ENCODE measurements at regions not wholly inside any gene's neighbourhood (a gene's known extent, or its start where the extent isn't known, plus 50 kb on each side); places are given as distances from the start of the nearest gene placed in this dataset.

GRCh38 chr10:44755481-44755880 lies 155.7 kb upstream of the TMEM72 start:
- CTCF ChIA-PET, result no interaction called here
- POLR2A ChIA-PET, result no interaction called here
- H3K4me1 Mint-ChIP-seq, result no peaks in the 10 kb centered on the region
- intact Hi-C loops (cut with micrococcal nuclease), result no loop called here
- H3K36me3 Mint-ChIP-seq (ENCODE audit: low read depth), result no peaks in the 10 kb centered on the region
- ATAC-seq (ENCODE audit: low read depth) (no peak), DNase-seq (no peak)
- no peak overlapping the region for H3K4me3 Mint-ChIP-seq
- TF ChIP-seq CTCF (IDR thresholded peaks at IDR 0.05), result no peak
- H3K27ac Mint-ChIP-seq, result no peak overlapping the region
- peaks cover 2% of the 10 kb centered on the region for H3K9me3 Mint-ChIP-seq
- H3K27me3 Mint-ChIP-seq, result no peaks in the 10 kb centered on the region

GRCh38 chr10:44756216-44756615 lies 154.9 kb upstream of the TMEM72 start:
- DNase-seq (no peak), ATAC-seq (ENCODE audit: low read depth) (no peak)
- Mint-ChIP-seq H3K27ac (no peak overlapping the region), H3K4me1 (no peaks in the 10 kb centered on the region), H3K9me3 (peaks cover 2% of the 10 kb centered on the region), H3K4me3 (no peak overlapping the region), H3K36me3 (ENCODE audit: low read depth) (no peaks in the 10 kb centered on the region), H3K27me3 (no peaks in the 10 kb centered on the region)
- intact Hi-C loops (cut with micrococcal nuclease), result no loop called here
- ChIA-PET POLR2A (no interaction called here), CTCF (no interaction called here)
- no peak for TF ChIP-seq CTCF (IDR thresholded peaks at IDR 0.05)

- Mint-ChIP-seq H3K27ac (no peak overlapping the region), H3K36me3 (ENCODE audit: low read depth) (no peaks in the 10 kb centered on the region), H3K27me3 (no peaks in the 10 kb centered on the region), H3K4me3 (no peak overlapping the region), H3K9me3 (peaks cover 2% of the 10 kb centered on the region), H3K4me1 (no peaks in the 10 kb centered on the region)
- ChIA-PET POLR2A (no interaction called here), CTCF (no interaction called here)
- no peak for TF ChIP-seq CTCF (IDR thresholded peaks at IDR 0.05)
- ATAC-seq (ENCODE audit: low read depth) (no peak), DNase-seq (no peak)
- intact Hi-C loops (cut with micrococcal nuclease), result no loop called here
Observed at GRCh38 chr10:44757551-44758205, 153.5 kb upstream of the TMEM72 start.

GRCh38 chr10:44759122-44759521 lies 152.0 kb upstream of the TMEM72 start:
- POLR2A ChIA-PET, result no interaction called here

GRCh38 chr10:44760513-44760912 lies 150.6 kb upstream of the TMEM72 start:
- ATAC-seq (ENCODE audit: low read depth) (no peak), DNase-seq (no peak)
- Mint-ChIP-seq H3K9me3 (no peaks in the 10 kb centered on the region), H3K27me3 (no peaks in the 10 kb centered on the region), H3K4me1 (no peaks in the 10 kb centered on the region), H3K4me3 (no peak overlapping the region), H3K27ac (no peak overlapping the region), H3K36me3 (ENCODE audit: low read depth) (no peaks in the 10 kb centered on the region)
- ChIA-PET POLR2A (no interaction called here), CTCF (no interaction called here)
- intact Hi-C loops (cut with micrococcal nuclease), result no loop called here
- TF ChIP-seq CTCF (IDR thresholded peaks at IDR 0.05), result no peak

More at GRCh38 chr10:44759122-44759521, 152.0 kb upstream of the TMEM72 start:
- CTCF ChIA-PET, result no interaction called here
- no peaks in the 10 kb centered on the region for H3K36me3 Mint-ChIP-seq (ENCODE audit: low read depth)
- H3K4me3 Mint-ChIP-seq, result no peak overlapping the region
- no peak for ATAC-seq (ENCODE audit: low read depth)
- no peaks in the 10 kb centered on the region for H3K4me1 Mint-ChIP-seq
- no peak for TF ChIP-seq CTCF (IDR thresholded peaks at IDR 0.05)
- intact Hi-C loops (cut with micrococcal nuclease), result no loop called here
- H3K27me3 Mint-ChIP-seq, result no peaks in the 10 kb centered on the region
- no peak overlapping the region for H3K27ac Mint-ChIP-seq
- H3K9me3 Mint-ChIP-seq, result peaks cover 2% of the 10 kb centered on the region
- no peak for DNase-seq

Measured in activated B cell treated with CpG ODN at 0.5 μM for 24 hours (primary cell).